Pulmonary artery endothelial cell (primary cell): ENCODE measurements at regions not wholly inside any gene's neighbourhood (a gene's known extent, or its start where the extent isn't known, plus 50 kb on each side); places are given as distances from the start of the nearest gene placed in this dataset.

ENCODE experiments used
- DNase-seq: peaks from one replicate; pipeline ENCODE4 v3.0.0-alpha.2; 2011; ENCODE audit warnings: low read depth, low spot score

- no peak for DNase-seq
These were observed 1241.5 kb downstream of the BRD1 start for GRCh38 chr22:48585916-48586798.

- no peak for DNase-seq
These were observed 1243.5 kb downstream of the BRD1 start for GRCh38 chr22:48584170-48584569.

DNA sequence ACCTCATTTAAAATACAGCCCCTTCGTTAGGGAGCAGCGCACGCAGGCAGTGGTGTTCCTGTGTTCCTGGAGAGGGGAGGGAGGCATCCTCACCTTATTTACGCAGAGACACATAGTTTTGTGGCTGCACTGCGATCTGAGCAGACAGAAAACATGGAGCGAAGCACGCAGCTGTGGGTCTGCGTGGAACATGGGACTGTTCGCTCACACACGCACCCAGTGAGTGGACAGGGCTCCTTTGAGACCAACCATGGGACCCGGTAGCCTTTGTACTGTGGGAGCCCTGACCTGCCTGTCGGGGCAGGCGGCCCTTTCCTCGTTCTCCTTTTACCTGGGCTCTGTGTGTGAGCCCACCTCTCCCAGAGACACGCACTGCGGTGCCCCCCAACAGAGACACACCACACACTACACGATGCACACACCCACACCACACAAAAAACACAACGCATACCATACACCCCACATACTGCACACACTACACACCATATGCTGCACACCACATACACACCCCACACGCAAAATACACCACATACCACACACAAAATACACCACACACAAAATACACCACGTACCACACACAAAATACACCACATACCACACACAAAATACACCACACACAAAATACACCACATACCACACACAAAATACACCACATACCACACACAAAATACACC, 1245.7 kb downstream of the BRD1 start:
- no peak for DNase-seq

GRCh38 chr22:48581205-48581766, 1246.4 kb downstream of the BRD1 start:
- no peak for DNase-seq

DNA sequence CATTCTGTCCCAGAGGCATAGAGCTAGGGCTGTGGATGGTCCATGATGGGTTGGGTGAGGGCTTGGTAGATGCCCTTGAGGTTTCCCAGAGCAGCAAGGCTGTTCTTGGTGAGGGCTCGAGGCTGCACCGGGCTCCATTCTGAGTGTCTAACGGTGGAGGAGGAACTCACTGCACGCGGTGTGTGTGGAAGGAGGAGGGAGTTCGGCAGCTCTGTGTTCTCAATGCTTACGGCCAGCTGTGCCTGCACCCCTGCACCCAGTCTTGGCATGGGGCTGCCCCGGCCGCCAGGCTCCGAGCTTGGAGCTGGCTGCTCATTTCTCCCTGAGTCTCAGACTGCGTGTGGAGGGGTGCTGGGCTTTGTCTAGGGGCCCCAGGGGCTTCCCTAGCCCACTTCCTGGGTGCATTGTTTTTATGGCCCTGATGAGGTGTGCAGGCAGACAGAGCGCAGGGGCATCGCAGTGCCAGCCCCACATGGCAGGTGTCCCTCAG, 1247.1 kb downstream of the BRD1 start:
- no peak for DNase-seq

GRCh38 chr22:48579928-48580309, 1247.8 kb downstream of the BRD1 start:
- DNase-seq = no peak

DNA sequence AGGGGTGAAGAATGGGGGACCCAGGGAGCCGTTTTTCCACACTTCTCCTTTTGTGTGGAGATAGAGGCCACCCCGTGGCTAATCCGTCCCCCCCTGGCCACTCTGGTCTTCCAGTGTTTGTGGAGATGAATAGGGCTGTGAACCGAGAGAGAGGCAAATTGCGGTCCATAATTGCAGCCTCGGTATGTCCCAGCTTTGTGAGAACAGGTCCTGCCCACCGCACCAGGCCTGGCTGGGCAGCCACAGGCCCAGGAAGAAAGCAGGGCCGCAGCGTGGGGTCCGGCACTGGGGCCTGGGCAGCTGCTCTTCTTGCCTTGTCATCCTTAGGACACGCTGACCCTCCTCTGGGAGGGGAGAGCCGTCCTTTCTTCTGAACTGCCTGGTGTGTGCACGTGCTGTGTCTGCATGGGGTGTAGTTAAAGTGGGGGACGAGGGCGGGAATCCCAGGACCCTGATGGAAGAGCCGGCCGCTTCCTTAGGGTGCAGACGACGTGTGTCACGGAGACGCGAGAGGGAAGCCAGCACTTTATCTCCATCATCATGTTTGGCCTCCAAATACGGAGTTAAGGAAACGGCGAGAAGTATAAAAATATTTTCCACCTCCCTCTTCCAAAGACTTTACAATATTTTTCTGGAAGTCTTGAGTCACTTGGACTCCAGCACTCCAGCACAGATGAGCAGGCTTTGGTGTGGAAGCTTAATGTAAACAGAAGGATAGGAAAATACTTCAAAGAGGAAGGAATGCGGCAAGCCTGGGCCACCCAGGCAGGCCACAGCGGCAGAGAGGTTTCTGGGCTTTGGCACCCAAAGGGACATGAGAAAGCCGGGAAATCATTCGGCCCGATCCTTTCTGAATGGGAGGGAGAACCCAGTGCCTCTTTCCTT, 1248.4 kb downstream of the BRD1 start:
- no peak for DNase-seq

DNA sequence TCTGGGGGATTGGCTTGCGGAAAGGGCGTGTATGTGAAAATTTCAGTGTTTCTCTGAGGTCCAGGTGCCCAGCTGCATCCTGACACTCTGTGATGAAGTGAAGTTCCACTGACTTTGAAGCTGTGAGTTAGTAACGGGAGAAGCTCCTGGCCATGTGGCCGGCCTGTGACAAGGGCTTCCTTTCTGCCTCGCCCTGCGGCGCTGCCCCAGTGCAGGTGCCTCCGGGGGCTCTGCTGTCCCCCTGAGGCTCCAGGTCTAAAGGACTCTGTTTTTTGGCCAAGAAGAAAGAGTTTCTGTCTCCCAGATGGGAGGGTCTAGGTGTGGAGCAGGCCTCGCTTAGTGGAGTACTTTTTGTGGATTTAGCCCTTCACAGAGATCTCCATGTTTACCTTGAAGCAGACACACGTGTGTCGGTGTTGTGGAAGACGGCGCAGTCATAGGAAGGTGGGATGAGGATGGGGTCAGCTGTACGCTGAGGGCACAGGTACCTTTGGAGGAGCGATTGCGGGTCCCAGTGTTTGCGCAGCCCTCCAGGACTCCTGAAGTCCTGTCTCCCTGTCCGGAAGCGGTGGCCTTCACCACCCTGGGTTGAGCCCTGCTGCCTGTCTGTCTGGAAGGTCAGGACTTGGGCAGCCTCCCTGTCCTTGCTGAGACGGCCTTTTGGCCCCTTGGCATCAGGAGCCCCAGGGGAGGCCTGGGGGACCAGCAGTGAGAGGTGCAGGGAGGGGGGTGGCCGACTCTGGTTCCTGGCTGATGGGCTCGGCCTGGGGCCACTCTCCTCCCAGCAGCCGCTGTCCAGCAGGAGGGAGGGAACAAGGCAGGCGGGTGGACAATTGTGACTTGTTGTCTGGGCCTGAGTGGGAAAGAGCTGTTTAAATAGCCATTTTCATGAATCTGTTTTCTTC, 1249.3 kb downstream of the BRD1 start:
- no peak for DNase-seq

DNA sequence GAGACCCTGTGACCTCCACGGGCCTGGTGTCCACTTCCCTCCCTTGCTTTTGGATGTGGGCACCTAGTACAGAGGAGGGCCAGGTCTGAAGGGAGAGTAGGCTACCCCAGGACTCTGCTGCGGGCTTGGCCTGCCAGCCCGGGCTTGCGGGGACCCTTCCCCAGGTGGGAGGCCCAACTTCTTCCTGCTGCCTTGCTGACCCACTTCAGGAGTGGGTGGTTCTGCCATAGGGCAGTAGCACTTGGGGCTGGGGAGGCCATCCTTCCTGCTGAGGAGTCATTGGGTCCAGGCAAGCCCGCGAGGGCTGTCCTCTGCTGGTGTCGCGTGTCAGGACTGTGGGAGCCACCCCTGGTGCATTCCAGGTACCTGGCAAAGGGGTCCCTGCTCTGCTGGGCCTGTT, 1250.0 kb downstream of the BRD1 start:
- no peak for DNase-seq

DNA sequence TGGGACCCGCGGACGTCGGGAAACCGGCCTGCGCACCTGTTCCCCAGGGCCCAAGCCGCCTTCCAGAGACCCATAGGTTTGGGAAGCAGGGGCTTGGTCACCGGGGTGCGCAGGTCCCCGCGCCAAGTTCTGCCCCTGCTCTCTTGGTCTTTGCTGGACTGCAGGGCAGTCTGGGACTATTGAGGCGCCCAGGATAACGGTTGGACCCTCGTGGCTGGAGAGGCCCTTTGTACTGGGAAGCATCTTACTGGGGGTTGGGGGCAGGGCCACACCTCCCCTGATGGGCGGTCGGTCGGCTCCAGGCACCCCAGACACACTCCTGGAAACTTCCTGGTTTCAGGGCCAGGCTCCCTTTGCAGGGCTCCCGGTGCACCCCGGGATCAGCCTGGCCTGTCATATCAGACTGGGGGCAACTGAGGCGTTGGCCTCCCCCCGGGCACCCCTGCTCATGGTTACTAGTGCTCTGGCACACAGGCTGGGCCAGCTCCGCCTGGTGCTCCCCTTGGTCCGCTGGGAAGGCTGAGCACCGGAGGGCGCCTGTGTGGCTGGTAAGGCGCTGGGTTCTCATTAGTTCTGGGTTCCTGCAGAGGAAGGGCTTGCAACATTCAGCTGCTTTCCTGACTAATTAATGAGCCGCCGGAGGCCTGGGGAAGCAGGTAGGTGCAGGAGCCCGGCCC, 1250.5 kb downstream of the BRD1 start:
- DNase-seq = no peak

DNA sequence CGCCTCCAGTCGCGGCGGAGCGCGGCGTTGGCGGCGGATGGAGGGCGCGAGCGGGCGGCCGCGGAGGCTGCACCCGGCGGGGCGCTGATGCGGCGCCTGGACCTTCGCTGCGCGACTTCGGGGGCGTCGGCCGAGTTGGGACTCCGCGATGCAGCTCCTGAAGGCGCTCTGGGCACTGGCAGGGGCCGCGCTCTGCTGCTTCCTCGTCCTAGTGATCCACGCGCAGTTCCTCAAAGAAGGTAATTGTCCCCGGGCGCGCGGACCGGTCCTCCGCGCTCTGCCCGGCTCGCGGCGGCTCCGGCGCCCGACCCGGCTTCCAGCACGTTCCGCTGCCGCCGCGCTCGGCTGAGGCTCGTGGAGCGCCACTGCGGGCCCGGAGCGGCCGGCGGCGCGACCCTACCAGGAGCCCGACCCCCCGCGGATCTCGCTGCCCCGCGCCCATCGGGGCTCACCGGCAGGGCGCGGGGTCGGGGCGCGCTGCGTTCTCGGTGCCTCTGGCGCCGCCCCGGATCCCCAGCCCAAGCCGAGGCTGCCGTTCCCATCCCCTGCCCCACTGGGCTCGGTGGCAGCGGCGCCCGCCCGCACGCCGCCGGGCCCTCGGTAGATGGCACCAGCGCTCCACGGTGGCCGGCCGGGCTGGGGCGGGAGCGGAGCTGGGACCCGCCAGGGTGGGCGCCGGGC, 1251.2 kb downstream of the BRD1 start:
- no peak for DNase-seq

DNA sequence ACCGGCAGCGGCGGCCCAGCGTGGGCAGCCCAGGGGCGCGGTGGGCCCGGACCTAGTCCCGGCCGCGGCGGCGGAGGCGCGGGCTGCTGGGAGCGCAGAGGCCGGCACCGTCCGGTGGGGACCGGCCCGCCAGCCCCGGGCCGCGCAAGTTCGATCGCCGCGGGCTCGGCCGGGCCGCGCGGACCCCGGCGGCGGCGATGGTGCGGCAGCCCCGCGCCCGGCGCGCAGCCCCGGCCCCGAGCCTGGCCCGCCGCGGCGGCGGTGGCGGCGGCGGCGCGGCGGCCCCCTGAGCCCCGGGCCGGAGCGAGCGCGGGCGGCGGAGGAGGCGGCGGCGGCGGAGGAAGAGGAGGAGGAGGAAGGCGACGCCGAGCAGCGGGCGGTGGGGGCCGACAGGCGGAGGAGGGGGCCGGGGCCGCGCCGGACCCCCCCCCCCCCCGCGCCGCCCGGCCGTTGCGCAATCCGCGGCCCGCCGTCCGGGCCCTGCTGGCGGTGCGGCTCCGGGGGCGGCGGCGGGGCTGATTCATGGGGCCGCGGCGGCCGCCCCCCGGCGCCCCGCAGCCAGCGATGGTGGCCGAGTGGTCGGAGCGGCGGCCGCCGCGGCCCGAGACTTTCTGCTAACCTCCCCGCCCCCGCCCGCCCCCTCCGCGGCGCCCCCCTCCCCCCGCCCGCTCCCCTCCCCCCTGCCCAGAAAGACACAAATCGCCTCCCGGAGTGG, 1251.9 kb downstream of the BRD1 start:
- DNase-seq = no peak

- DNase-seq = no peak
These were observed 1252.7 kb downstream of the BRD1 start for GRCh38 chr22:48574776-48575617.

DNA sequence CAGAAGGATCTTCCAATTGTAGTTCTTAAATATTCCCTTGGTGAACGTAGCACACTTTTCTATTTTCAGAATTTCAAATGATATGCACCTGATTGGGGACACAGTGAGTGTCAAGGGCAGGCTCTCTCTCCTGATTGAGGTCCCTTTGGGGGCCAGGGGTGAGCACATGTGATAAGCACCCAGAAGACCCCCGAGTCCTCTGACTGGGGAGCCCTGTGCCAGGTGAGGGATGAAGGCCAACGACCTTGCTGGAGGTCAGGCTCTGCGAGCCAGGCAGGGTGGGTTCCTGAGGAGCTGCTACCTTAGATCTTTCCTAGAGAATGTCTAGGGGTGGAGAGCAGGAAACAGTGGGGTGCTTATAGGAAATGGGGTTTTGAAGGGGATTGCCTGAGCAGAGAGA, 1253.9 kb downstream of the BRD1 start:
- DNase-seq = no peak

DNA sequence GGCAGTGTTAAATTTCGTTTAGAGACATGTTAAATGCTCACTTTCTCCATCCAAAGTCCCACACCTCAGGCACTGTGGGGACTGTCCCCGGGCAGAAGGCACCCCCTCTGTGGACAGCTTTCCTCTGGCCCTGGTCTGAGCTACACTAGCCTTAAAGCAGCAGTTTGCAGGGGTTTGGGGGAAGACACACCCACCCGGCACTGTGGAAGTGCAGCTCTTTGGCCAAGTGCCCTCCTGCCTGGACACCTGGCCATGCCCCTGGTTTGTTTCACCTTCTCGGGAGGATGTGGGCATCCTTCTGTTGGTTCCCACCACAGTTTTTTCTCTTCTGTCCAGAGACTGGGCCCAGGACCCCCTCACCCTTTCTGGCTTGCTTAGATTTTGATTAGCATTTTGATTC, 1254.7 kb downstream of the BRD1 start:
- no peak for DNase-seq

DNA sequence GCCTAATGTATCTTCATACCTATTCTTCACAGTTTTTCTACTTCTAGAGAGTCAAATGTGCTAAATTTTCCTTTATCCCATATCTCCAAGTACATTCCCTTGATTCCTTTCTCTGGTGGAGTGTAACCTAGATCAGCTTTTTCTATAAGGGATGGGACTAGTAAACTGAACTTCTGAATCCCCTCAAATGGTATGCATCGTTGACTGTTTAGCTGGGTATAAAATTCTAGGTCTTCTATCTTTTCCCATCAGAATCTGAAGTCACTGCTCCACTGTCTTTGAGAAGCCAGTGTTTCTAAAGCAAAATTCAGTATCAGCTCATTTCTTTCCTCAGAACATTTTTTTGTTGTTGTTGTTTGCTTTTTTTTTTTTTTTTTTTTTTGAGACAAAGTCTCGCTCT, 1256.8 kb downstream of the BRD1 start:
- DNase-seq = no peak

- no peak for DNase-seq
These were observed 1258.0 kb downstream of the BRD1 start for GRCh38 chr22:48569476-48570233.
